ENCODE measurements at regions not wholly inside any gene's neighbourhood (a gene's known extent, or its start where the extent isn't known, plus 50 kb on each side); places are given as distances from the start of the nearest gene placed in this dataset.

- Histone ChIP-seq H3K36me3 (ENCODE audit: control insufficient read depth in 1 of 2, insufficient read depth in 2 of 2, low read length in 2 of 2) (no peaks in the 10 kb centered on the region), H3K27me3 (ENCODE audit: insufficient read depth, low read length) (no peaks in the 10 kb centered on the region), H3K4me1 (ENCODE audit: control insufficient read depth in 1 of 2, insufficient read depth in 2 of 2, low read length in 2 of 2) (no peaks in the 10 kb centered on the region), H2BK12ac (ENCODE audit: low read length) (no peak overlapping the region), H4K91ac (ENCODE audit: low read depth, low read length) (no peak overlapping the region), H3K23ac (ENCODE audit: low read length) (no peak overlapping the region), H2BK5ac (ENCODE audit: low read depth, low read length, poor library complexity) (no peak overlapping the region), H3K14ac (ENCODE audit: low read length) (no peak overlapping the region), H3K9me3 (ENCODE audit: insufficient read depth, low read depth, low read length) (peaks cover 4% of the 10 kb centered on the region), H2AFZ (ENCODE audit: insufficient read depth, low read length, poor library complexity) (no peak overlapping the region), H3K27ac (ENCODE audit: low read depth, low read length) (no peak overlapping the region), H3K9ac (ENCODE audit: low read length) (no peak overlapping the region), H2BK120ac (ENCODE audit: insufficient read depth, low read length, poor library complexity) (no peak overlapping the region), H3K4me3 (ENCODE audit: low read depth, low read length) (no peak overlapping the region), H3K4ac (ENCODE audit: low read depth, low read length) (no peak overlapping the region), H4K8ac (ENCODE audit: low read depth, low read length) (no peak overlapping the region), H3K79me1 (ENCODE audit: low read length) (no peaks in the 10 kb centered on the region), H3K79me2 (ENCODE audit: control insufficient read depth, insufficient read depth, low read length, poor library complexity) (no peaks in the 10 kb centered on the region), H4K12ac (ENCODE audit: low read depth, low read length) (no peak overlapping the region), H3K4me2 (ENCODE audit: low read length) (no peak overlapping the region), H3K18ac (ENCODE audit: low read length) (no peak overlapping the region), H2AK5ac (ENCODE audit: low read length) (no peak overlapping the region)
- no CpG with 5 or more reads among the region's 3 CpGs for WGBS (ENCODE audit: extremely low coverage, insufficient coverage, insufficient read length)
- DNase-seq: no peak
Observed at GRCh38 chr11:79702303-79702702, 261.5 kb upstream of the TENM4 start.

DNA sequence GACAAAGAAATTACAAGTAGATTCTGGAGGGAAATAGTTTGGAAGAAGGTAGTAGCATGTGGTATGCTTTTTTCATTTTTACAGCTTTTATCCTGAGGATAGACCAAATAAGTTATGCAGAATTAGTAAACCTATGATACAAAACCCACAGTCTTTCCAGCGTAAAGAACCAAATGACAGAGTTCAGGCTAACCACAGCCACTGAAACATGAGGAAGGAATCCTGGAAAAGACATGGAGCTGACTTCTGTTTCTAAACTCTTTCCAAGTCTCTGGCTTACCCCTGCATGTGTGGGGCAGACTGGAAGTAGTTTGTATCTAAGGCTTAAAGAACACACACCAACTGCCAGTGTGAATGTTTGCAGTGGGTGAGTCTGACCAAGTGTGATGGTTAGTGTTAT, 258.4 kb upstream of the TENM4 start:
- no peak overlapping the region for H4K8ac ChIP-seq (ENCODE audit: low read depth, low read length)
- H3K23ac ChIP-seq (ENCODE audit: low read length): no peak overlapping the region
- H4K91ac ChIP-seq (ENCODE audit: low read depth, low read length): no peak overlapping the region
- H3K4ac ChIP-seq (ENCODE audit: low read depth, low read length): no peak overlapping the region
- no peak overlapping the region for H3K27ac ChIP-seq (ENCODE audit: low read depth, low read length)
- H2AK5ac ChIP-seq (ENCODE audit: low read length): no peak overlapping the region
- H2BK120ac ChIP-seq (ENCODE audit: insufficient read depth, low read length, poor library complexity): no peak overlapping the region
- no peak overlapping the region for H3K18ac ChIP-seq (ENCODE audit: low read length)
- H3K4me1 ChIP-seq (ENCODE audit: control insufficient read depth in 1 of 2, insufficient read depth in 2 of 2, low read length in 2 of 2): no peaks in the 10 kb centered on the region
- H2AFZ ChIP-seq (ENCODE audit: insufficient read depth, low read length, poor library complexity): no peak overlapping the region
- H2BK12ac ChIP-seq (ENCODE audit: low read length): no peak overlapping the region
- DNase-seq: no peak
- H2BK5ac ChIP-seq (ENCODE audit: low read depth, low read length, poor library complexity): no peak overlapping the region
- H3K27me3 ChIP-seq (ENCODE audit: insufficient read depth, low read length): no peaks in the 10 kb centered on the region
- no peak overlapping the region for H4K12ac ChIP-seq (ENCODE audit: low read depth, low read length)
- no peaks in the 10 kb centered on the region for H3K79me1 ChIP-seq (ENCODE audit: low read length)
- no CpG with 5 or more reads among the region's 1 CpG for WGBS (ENCODE audit: extremely low coverage, insufficient coverage, insufficient read length)
- H3K36me3 ChIP-seq (ENCODE audit: control insufficient read depth in 1 of 2, insufficient read depth in 2 of 2, low read length in 2 of 2): no peaks in the 10 kb centered on the region
- H3K4me2 ChIP-seq (ENCODE audit: low read length): no peak overlapping the region
- H3K9ac ChIP-seq (ENCODE audit: low read length): no peak overlapping the region
- H3K4me3 ChIP-seq (ENCODE audit: low read depth, low read length): no peak overlapping the region
- H3K9me3 ChIP-seq (ENCODE audit: insufficient read depth, low read depth, low read length): peaks cover 4% of the 10 kb centered on the region
- no peak overlapping the region for H3K14ac ChIP-seq (ENCODE audit: low read length)
- no peaks in the 10 kb centered on the region for H3K79me2 ChIP-seq (ENCODE audit: control insufficient read depth, insufficient read depth, low read length, poor library complexity)

DNA sequence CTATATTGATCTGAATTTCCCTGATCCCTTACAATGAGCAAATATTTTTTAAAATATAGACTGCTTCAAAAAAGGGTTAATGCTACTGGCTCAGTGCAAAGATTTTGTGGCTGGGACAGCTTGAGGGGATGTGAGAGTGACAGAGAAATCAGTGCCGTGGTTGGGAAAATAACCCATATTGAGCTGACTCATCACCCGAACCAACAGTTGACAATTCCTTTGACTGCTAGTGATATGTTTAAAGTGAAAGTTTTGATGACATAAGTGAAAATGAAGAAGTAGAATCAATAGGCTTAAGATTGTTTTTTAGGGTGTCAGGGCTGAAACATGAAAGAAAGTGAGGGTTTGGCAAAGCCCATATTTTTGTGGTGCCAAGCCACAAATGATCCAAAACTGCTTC, 257.1 kb upstream of the TENM4 start:
- Histone ChIP-seq H4K8ac (ENCODE audit: low read depth, low read length) (no peak overlapping the region), H3K36me3 (ENCODE audit: control insufficient read depth in 1 of 2, insufficient read depth in 2 of 2, low read length in 2 of 2) (no peaks in the 10 kb centered on the region), H3K9me3 (ENCODE audit: insufficient read depth, low read depth, low read length) (peaks cover 4% of the 10 kb centered on the region), H2AFZ (ENCODE audit: insufficient read depth, low read length, poor library complexity) (no peak overlapping the region), H3K27me3 (ENCODE audit: insufficient read depth, low read length) (no peaks in the 10 kb centered on the region), H3K4me3 (ENCODE audit: low read depth, low read length) (no peak overlapping the region), H2BK12ac (ENCODE audit: low read length) (no peak overlapping the region), H2BK120ac (ENCODE audit: insufficient read depth, low read length, poor library complexity) (no peak overlapping the region), H3K4me1 (ENCODE audit: control insufficient read depth in 1 of 2, insufficient read depth in 2 of 2, low read length in 2 of 2) (no peaks in the 10 kb centered on the region), H3K79me1 (ENCODE audit: low read length) (no peaks in the 10 kb centered on the region), H3K14ac (ENCODE audit: low read length) (no peak overlapping the region), H3K4me2 (ENCODE audit: low read length) (no peak overlapping the region), H2BK5ac (ENCODE audit: low read depth, low read length, poor library complexity) (no peak overlapping the region), H2AK5ac (ENCODE audit: low read length) (no peak overlapping the region), H4K12ac (ENCODE audit: low read depth, low read length) (no peak overlapping the region), H3K23ac (ENCODE audit: low read length) (no peak overlapping the region), H3K4ac (ENCODE audit: low read depth, low read length) (no peak overlapping the region), H3K18ac (ENCODE audit: low read length) (no peak overlapping the region), H3K9ac (ENCODE audit: low read length) (no peak overlapping the region), H3K79me2 (ENCODE audit: control insufficient read depth, insufficient read depth, low read length, poor library complexity) (no peaks in the 10 kb centered on the region), H3K27ac (ENCODE audit: low read depth, low read length) (no peak overlapping the region), H4K91ac (ENCODE audit: low read depth, low read length) (no peak overlapping the region)
- WGBS (ENCODE audit: extremely low coverage, insufficient coverage, insufficient read length): no CpG with 5 or more reads among the region's 2 CpGs
- no peak for DNase-seq

GRCh38 chr11:79694368-79694767, 253.5 kb upstream of the TENM4 start:
- H3K4me1 ChIP-seq (ENCODE audit: control insufficient read depth in 1 of 2, insufficient read depth in 2 of 2, low read length in 2 of 2): no peaks in the 10 kb centered on the region
- H3K14ac ChIP-seq (ENCODE audit: low read length): no peak overlapping the region
- no peak overlapping the region for H2BK5ac ChIP-seq (ENCODE audit: low read depth, low read length, poor library complexity)
- no peak overlapping the region for H3K4ac ChIP-seq (ENCODE audit: low read depth, low read length)
- no CpG with 5 or more reads among the region's 1 CpG for WGBS (ENCODE audit: extremely low coverage, insufficient coverage, insufficient read length)
- H2AFZ ChIP-seq (ENCODE audit: insufficient read depth, low read length, poor library complexity): no peak overlapping the region
- H2AK5ac ChIP-seq (ENCODE audit: low read length): no peak overlapping the region
- H3K9ac ChIP-seq (ENCODE audit: low read length): no peak overlapping the region
- H3K27ac ChIP-seq (ENCODE audit: low read depth, low read length): no peak overlapping the region
- no peaks in the 10 kb centered on the region for H3K9me3 ChIP-seq (ENCODE audit: insufficient read depth, low read depth, low read length)
- H3K79me1 ChIP-seq (ENCODE audit: low read length): no peaks in the 10 kb centered on the region
- no peak overlapping the region for H3K4me2 ChIP-seq (ENCODE audit: low read length)
- no peak overlapping the region for H4K91ac ChIP-seq (ENCODE audit: low read depth, low read length)
- no peak overlapping the region for H4K12ac ChIP-seq (ENCODE audit: low read depth, low read length)
- DNase-seq: no peak
- no peaks in the 10 kb centered on the region for H3K79me2 ChIP-seq (ENCODE audit: control insufficient read depth, insufficient read depth, low read length, poor library complexity)
- H2BK120ac ChIP-seq (ENCODE audit: insufficient read depth, low read length, poor library complexity): no peak overlapping the region
- H3K4me3 ChIP-seq (ENCODE audit: low read depth, low read length): no peak overlapping the region
- no peak overlapping the region for H4K8ac ChIP-seq (ENCODE audit: low read depth, low read length)
- no peaks in the 10 kb centered on the region for H3K27me3 ChIP-seq (ENCODE audit: insufficient read depth, low read length)
- no peak overlapping the region for H2BK12ac ChIP-seq (ENCODE audit: low read length)
- H3K36me3 ChIP-seq (ENCODE audit: control insufficient read depth in 1 of 2, insufficient read depth in 2 of 2, low read length in 2 of 2): no peaks in the 10 kb centered on the region
- no peak overlapping the region for H3K23ac ChIP-seq (ENCODE audit: low read length)
- no peak overlapping the region for H3K18ac ChIP-seq (ENCODE audit: low read length)

Data from trophoblast cell (in vitro differentiated cells and primary cell).